ENCODE measurements at regions not wholly inside any gene's neighbourhood (a gene's known extent, or its start where the extent isn't known, plus 50 kb on each side); places are given as distances from the start of the nearest gene placed in this dataset.
"Not testable (repeated sequence)": the region's sequence is repeated elsewhere in the genome, so short reads cannot be mapped to it uniquely, and the experiment has no call there.

DNA sequence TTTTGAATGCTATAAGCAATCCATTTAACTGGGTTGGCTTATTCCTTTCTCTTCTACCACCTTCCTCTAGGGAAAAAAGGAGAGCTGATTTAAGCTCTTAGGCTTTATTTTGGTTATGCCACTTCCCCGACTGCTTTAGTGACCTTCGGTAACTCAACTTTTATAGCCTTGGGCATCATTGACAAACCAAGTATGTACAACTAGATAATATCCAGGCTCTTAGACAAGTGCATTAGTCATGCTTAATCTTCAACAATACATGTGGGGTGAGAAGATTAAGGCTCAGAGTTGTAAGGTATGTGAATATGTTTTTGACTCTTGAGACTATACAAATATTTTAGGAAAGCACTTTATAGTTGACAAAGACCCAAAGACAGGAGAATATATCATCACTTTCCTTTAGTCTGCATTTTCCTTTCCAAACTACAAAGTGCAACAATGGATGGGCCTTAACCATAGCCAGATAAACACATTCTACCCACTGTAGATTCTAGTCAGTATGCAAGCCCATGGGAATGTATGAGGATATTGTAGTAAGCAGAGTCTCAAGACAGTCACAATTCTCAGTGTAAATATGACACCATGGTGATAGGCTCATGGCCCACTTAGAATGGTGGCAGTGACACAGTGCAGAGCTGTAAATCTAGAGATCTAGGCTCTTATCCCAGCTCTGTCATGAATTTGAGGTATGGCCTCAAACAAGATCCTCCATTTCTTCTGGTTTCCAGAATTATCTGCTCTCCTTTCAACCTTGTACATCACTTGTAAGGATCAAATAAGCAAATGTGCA, 1117.3 kb downstream of the SORCS3 start:
- in situ Hi-C loops (cut with HindIII; ENCODE audit: low sequenced_read_pairs): no loop called here

DNA sequence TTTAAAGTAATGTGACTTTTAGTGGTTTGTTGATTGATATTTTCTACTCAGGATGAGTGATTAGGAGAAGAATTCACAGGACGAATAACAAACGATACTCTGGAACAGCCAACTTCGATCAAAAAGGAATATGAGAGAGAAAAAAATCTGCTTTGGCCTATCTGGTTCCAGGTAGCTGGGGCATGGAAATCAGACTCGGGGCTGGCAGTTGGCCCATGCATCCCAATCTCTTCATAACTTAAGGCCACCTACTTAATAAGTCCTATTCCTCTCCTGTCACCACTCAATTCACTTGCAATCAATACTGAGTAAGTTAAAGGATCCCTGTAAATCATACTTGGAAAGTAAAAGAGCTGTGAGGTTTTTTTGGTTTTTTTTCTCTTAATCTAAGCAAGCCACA, 1116.2 kb downstream of the SORCS3 start:
- in situ Hi-C loops (cut with HindIII; ENCODE audit: low sequenced_read_pairs): no loop called here

DNA sequence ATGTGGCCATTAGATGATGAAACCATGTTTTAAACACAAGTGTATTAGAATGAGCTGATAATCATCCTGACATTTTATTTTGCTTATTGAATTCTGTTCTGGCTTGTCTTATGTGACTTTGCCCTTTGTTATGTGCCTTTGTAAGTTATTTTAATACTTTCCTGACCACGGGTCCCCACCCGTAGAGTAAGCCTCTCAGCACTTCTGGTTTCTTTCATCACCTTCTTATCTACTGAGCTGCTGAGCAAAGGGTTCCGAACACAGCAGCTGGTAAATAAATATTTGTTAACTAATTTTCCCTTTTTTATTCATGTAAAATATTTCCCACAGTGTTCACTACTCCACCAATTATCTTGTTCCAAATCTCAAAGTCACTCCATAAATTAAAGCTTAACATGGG, 1115.3 kb downstream of the SORCS3 start:
- in situ Hi-C loops (cut with HindIII; ENCODE audit: low sequenced_read_pairs): no loop called here

GRCh38 chr10:105751688-105752087, 1110.6 kb downstream of the SORCS3 start:
- in situ Hi-C loops (cut with HindIII; ENCODE audit: low sequenced_read_pairs): no loop called here

- in situ Hi-C loops (cut with HindIII; ENCODE audit: low sequenced_read_pairs): no loop called here
Measured at GRCh38 chr10:105745596-105746148, 1104.6 kb downstream of the SORCS3 start.

DNA sequence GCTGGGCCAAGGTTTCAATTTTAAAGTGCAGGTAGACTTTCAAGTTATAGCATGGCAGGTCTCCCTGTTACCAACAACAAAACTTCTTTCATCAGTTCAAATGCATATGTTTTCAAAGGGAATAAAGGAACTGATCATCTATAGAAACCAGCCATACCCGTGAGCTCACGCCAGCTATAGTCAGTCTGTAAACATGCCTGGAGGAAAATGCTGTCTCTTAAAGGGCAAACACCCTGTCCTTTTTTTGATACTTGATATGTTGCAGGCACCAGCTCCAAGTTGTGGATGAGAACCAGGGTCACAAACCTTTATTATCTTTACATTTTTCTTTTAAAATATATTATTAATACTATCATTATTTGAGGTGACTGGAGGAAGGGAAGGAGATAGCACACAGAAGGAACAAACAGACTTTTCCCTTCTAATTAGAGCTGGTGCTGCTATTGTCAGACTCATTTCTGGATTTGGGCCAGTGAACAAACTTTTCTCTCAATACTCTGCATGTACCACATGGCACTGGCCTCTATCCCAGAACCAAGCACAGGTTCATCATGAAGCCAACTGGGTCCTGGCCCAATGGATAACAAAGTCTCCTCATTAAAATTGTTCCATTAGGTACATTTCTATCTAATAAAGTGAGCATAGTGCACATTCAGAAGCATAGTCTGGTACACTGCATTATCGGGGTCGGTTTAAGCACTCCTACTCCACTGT, 1102.4 kb downstream of the SORCS3 start:
- in situ Hi-C loops (cut with HindIII; ENCODE audit: low sequenced_read_pairs): no loop called here

DNA sequence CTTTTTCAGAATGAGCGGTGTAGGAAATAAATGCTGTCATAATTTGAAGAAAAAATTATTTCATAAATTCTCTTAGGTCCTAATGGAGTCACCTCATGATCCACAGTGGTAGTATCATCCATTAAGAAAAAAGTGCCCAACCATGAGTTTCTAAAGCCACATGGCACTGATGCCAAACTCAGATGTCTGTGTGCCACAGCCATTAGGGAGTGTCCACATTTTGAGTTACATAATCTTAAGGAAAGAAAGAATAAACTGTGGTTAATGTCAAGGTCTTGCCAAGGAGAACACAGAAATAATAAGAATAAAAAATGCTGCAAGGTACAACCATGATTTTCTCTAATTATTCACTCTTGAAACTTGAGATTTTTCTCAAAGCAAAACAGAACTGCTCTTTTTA, 1101.8 kb downstream of the SORCS3 start:
- in situ Hi-C loops (cut with HindIII; ENCODE audit: low sequenced_read_pairs): no loop called here

DNA sequence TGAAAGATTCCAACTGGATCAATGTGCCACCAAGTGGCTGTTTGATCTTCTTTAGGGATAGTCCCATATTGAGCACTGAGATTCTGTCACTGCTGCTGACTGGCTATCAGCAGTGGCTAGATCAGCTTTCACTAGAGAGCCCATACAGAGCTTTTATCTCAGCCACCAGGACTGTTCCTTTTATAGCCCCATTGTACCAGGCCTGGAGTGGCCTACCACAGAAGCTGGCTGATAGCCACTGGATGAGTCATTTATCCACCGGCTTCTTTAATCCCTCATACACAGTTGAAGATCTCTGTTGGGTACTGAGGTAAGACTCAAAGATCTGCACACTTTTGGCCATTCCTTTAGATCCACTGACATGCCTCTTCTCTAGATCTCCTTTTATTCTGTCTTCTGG, 1101.1 kb downstream of the SORCS3 start:
- in situ Hi-C loops (cut with HindIII; ENCODE audit: low sequenced_read_pairs): no loop called here

DNA sequence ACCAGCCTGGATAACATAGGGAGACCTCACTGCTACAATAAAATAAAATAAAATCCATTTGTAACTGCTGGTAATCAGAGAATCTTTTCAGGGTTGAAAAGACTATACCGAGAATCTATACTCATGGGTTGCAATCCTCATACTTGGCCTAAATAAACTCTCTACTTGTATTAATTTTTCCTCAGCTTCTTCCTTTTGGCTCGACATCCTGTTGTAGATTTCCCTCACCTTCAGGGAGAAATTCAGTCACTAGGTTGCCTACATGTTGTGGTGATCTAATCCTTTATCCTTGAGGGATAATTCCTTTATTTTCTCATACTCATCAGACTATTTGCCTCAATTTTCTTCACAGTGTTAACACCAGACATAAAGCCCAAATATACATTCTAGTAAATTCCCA, 1093.4 kb downstream of the SORCS3 start:
- in situ Hi-C loops (cut with HindIII; ENCODE audit: low sequenced_read_pairs): no loop called here

DNA sequence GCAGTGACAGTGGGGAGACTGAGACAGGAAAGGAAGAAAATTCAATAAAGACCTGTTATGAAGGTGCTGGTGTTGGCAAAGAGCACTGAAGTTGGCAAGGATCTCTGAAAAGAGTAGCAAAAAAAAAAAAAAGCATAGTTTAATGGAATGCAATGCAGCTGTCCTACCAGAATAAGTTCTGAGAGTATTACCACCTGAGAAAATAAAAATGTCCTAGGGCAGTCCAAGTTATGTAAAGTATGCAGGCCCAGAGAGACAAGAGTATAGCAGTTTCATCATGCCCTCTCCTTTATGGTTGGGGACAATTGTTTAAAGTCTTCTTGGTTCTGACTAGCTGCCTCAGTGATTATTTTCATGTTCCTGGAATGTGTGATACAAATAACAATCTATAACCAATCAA, 1092.8 kb downstream of the SORCS3 start:
- in situ Hi-C loops (cut with HindIII; ENCODE audit: low sequenced_read_pairs): no loop called here

DNA sequence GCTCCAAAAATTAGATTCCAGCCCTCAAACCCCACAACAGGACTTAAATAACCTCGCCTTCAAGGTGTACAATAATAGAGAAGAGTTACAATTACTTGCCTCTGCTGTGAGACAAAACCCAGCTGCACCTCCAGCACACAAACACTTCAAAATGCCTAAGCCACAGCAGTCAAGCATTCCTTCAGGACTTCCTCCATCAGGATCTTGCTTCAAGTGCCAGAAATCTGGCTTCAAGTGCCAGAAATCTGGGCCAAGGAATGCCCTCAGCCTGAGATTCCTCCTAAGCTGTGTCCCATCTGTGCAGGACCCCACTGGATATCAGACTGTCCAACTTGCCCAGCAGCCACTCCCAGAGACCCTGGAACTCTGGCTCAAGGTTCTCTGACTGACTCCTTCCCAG, 1088.3 kb downstream of the SORCS3 start:
- in situ Hi-C loops (cut with HindIII; ENCODE audit: low sequenced_read_pairs): no loop called here

DNA sequence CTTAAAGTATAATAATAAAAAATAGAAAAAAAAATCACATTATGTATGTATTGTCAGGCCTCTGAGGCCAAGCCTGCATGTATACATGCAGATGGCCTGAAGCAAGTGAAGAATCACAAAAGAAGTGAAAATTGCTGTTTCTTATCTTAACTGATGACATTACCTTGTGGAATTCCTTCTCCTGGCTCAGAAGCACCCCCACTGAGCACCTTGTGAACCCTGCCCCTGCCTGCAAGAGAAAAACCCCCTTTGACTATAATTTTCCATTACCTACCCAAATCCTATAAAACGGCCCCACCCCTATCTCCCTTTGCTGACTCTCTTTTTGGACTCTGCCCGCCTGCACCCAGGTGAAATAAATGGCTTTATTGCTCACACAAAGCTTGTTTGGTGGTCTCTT, 1086.5 kb downstream of the SORCS3 start:
- in situ Hi-C loops (cut with HindIII; ENCODE audit: low sequenced_read_pairs): not testable (repeated sequence)

DNA sequence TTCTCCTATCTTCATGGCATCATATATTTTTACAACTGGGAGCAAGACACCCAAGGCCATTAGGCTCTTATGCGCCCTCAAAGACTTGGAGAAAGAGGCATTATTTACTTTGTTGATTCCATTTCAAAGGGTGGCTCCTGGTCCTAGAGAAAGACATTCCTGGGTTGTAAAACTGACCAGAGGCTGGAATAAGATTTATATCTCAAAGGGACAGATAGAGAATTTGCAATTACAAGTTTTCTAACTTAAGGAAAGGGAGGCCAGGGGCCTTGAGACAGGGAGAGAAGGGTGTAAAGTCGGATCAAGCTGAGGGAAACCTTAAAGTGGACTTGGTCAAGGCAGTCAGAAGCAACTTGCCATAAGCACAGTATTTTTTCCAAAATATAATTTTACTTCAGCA, 1086.0 kb downstream of the SORCS3 start:
- in situ Hi-C loops (cut with HindIII; ENCODE audit: low sequenced_read_pairs): no loop called here

DNA sequence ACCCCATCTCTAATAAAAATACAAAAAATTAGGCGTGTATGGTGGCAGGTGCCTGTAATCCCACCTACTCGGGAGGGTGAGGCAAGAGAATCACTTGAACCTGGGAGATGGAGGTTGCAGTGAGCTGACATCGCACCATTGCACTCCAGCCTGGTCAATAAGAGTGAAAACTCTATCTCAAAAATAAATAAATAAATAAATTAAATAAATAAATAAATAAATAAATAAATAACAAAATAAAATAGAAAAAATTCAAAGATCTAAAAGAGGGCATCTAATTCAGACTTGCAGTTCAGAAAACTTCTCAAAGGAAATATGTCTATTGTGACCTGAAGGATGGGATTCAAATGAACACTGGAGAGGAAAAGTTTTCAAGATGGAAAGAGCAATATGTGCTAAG, 1085.1 kb downstream of the SORCS3 start:
- in situ Hi-C loops (cut with HindIII; ENCODE audit: low sequenced_read_pairs): no loop called here

DNA sequence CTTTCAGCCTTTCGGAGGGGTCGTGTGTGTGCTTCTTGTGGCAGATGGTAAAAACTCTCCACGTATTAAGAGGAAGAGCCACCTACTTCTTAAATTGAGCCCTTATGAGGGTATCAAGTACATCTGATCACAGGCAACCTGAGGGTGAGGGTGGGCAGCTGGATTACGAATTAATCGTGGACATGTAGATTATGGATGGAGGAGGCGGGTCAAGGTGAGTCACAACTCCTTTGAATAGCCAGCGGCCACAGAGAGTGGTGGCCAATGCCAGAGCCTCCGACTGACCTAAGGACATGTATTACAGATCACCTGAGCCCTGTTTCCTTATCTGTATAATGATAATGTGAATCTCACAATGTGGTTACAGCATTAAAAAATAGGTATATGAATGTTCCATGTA, 1083.9 kb downstream of the SORCS3 start:
- in situ Hi-C loops (cut with HindIII; ENCODE audit: low sequenced_read_pairs): no loop called here

DNA sequence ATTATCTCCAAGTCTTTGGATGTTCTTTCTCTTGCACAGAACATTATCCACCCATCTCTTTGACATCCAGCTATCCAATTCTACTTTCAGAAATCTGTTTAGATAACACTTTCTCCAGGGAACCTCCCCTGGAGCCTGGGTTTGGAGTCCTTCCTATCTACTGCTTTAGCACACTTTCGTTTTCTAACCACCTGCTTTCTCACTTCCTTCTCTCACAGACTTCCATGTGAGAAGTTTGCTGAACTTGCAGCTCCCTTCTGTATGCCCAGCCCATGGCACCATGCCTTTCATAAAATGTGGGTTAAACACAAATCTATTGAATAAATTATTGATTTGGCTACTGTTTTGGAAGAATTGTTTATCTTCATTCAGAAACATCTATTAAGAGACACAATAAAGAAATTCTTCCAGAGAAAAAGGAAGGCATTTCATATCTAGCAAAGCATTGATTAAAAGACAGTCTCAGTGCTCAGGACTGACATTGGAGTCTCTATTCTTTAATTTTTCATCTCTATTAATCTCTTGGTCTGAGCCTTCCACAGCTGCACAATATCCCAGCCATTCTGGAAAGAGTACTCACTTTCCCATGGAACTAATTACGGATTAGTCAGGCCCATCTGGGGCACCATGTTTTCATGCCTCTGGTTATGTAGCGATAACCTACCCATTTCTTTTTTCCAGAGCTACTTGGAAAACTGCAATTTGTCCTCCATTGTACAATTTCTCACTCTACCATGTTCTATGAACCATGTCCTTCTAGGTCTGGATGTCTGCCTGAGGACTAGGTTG, 1077.3 kb downstream of the SORCS3 start:
- in situ Hi-C loops (cut with HindIII; ENCODE audit: low sequenced_read_pairs): no loop called here

DNA sequence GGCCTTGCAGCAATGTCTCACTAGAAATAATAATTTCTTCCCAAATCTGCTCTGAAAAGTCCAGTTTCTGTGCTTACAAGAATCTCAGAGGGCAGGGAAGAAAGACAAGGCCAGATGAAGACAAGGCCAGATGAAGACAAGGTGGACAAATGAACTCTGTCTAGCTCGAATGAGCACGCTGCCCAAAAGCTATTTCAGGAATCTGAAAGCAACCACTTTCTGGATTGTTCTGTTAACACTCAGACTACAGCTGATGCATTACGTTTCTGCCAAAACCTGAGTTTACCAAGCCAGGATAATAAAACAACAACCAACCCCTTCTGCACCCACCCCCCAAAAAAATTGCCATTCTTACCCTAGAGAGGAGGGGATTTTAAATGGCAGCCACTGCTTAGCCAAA, 1073.6 kb downstream of the SORCS3 start:
- in situ Hi-C loops (cut with HindIII; ENCODE audit: low sequenced_read_pairs): no loop called here

GRCh38 chr10:105707603-105708002, 1066.5 kb downstream of the SORCS3 start:
- in situ Hi-C loops (cut with HindIII; ENCODE audit: low sequenced_read_pairs): no loop called here

DNA sequence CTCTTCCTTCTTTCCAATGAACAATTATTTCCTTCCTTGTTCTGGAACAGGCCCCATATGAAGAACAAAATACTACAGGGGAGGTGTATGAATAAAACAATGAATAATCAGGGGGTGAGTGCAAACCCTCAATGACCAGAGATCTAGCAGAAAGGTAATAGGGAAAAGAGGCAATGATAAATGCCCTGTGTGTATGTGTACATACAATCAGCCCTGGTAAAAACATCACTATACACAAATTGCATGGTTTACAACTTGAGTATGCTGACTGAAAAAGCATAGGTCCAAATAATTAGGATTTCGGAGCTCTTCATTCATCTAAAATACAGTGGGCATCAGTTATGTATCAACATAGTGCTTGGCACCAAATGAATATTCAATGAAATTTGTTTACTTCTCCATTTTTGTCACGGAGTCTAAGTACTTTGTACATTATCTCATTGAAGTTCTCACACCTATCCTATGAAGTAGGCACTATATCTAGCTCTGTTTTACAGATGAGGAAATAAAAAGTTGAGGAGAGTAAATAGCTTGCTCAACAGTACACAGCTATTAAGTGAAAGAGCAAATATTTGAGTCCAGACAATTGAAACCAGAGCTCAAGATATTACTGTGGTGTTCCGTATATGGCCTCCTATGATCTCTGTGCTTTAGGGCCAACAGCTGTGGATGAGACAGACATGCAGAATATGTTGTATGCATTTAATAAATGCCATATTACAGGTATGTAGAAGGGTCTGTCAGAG, 1065.4 kb downstream of the SORCS3 start:
- in situ Hi-C loops (cut with HindIII; ENCODE audit: low sequenced_read_pairs): no loop called here

DNA sequence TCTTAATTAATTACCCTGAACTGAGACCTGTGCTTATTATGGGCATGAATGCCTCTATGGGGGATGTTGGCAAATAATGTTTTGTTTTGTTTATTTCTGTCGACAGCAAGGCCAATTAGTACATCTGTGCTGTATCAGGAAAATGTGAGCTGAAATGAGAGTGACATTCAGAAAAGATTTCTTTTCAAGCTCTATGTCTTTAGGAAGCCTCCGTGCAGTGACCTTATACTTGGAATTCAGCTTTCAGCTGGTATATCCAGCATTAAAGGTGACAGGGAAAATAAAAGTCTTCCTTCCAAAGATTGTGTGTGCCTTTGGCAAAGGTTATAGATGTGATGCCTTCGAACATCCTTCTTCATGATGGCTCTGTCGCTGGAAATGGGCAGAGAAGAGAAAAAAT, 1061.1 kb downstream of the SORCS3 start:
- in situ Hi-C loops (cut with HindIII; ENCODE audit: low sequenced_read_pairs): loop anchor here (5.0 kb wide), 1 partner anchor 70 kb away; no protein-coding TSS in a partner anchor

DNA sequence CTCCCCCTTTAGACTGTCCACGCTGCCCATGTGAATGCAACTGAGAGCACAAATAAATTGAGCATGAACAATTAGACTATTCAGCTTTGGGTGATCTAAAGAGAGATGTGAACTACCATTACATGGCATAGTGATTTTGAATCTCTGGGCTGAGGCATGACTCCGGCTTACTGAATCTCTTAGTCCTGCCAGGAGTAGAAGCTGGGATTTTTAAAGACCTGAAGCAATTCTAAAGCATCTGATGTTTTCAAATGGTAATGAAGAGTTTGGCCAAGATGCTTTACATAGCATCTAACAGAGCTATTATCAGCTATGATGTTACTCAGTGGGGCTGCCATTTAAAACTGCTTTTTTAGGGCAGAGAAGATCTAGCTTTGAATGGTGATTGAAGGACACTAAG, 1059.1 kb downstream of the SORCS3 start:
- in situ Hi-C loops (cut with HindIII; ENCODE audit: low sequenced_read_pairs): loop anchor here (5.0 kb wide), 1 partner anchor 72 kb away; no protein-coding TSS in a partner anchor

Data from endothelial cell of hepatic sinusoid (primary cell).